Esophagus squamous epithelium (tissue), 5 donors: ENCODE measurements at regions not wholly inside any gene's neighbourhood (a gene's known extent, or its start where the extent isn't known, plus 50 kb on each side); places are given as distances from the start of the nearest gene placed in this dataset.

ENCODE experiments used
- DNase-seq: peaks from one replicate; lab custom pipeline; 2025; lab: John Stamatoyannopoulos, UW
- H3K27ac ChIP-seq, 4 donors: fragments of 200-600 bp; sonication (generic); one replicate each; pipeline ENCODE4 v1.5.1; 2016 to 2019; ENCODE audit warnings: mild to moderate bottlenecking in 1 of 4
- H3K27me3 ChIP-seq, 4 donors: fragments of 200-600 bp; sonication (generic); 1 replicate in 3 of 4; 2 replicates in 1 of 4; pipeline versions ENCODE4 v1.5.1 to v1.6.0; 2017 to 2021; ENCODE audit warnings: antibody characterized with exemption in 1 of 4
- H3K36me3 ChIP-seq, 3 donors: fragments of 200-600 bp; sonication (generic); one replicate each; pipeline ENCODE4 v1.5.1; 2016 to 2019
- H3K4me1 ChIP-seq, 3 donors: fragments of 200-600 bp; sonication (generic); one replicate each; pipeline ENCODE4 v1.5.1; 2017 to 2019
- H3K4me3 ChIP-seq, 4 donors: fragments of 200-600 bp; sonication (generic); 1 replicate in 3 of 4; 2 replicates in 1 of 4; pipeline ENCODE4 v1.5.1; 2016 to 2019; ENCODE audit warnings: mild to moderate bottlenecking in 2 of 4, moderate library complexity in 1 of 4
- H3K9me3 ChIP-seq, 3 donors: fragments of 200-600 bp; sonication (generic); one replicate each; pipeline ENCODE4 v1.5.1; 2016 to 2019
- CTCF ChIP-seq, 6 experiments: fragments of 450-650 bp in 4 of 6; fragments of 200-600 bp in 2 of 6; sonication (generic) in 2 of 6; IDR thresholded peaks; one replicate each; pipeline ENCODE4 v1.5.1; 2016 to 2019; ENCODE audit warnings: antibody characterized with exemption in 6 of 6, mild to moderate bottlenecking in 4 of 6, moderate library complexity in 4 of 6
- POLR2A ChIP-seq, 4 donors: fragments of 450-650 bp; IDR thresholded peaks; one replicate each; pipeline ENCODE4 v1.6.1; 2017; ENCODE audit warnings: antibody characterized with exemption in 4 of 4, mild to moderate bottlenecking in 4 of 4, moderate library complexity in 3 of 4
- WGBS, 2 donors: methylation state at CpG; one replicate each; pipeline ENCODE4 v1.1.5; 2018; 5-methylcytosine and 5-hydroxymethylcytosine counted together
- intact Hi-C: fragments of 100-400 bp; cut with DNase I; formaldehyde crosslinking; loops from one replicate; pipeline ENCODE4 v1.15.0; 2022
- donor health status: DM: yes; HTN: yes; CAD: no.

GRCh38 chr10:33111488-33112051 is 153.5 kb upstream of the ITGB1 start:
- intact Hi-C loops: no loop called here
- no peaks in the 10 kb centered on the region for H3K27me3 ChIP-seq
- H3K4me3 ChIP-seq: no peak overlapping the region
- TF ChIP-seq CTCF (IDR thresholded peaks at IDR 0.05) (no peak), POLR2A (IDR thresholded peaks at IDR 0.05) (no peak)
- DNase-seq: no peak
- no peaks in the 10 kb centered on the region for H3K9me3 ChIP-seq
- H3K36me3 ChIP-seq: no peaks in the 10 kb centered on the region
- peaks cover 0 to 10% (median 6%) of the 10 kb centered on the region in 3 donors for H3K4me1 ChIP-seq
- 72 to 85% methylated on average over 7 of the region's 7 CpGs for WGBS, 2 donors
- H3K27ac ChIP-seq: no peak overlapping the region

GRCh38 chr10:33109788-33110469 is 151.9 kb upstream of the ITGB1 start:
- no peaks in the 10 kb centered on the region for H3K9me3 ChIP-seq
- H3K27me3 ChIP-seq: no peaks in the 10 kb centered on the region
- no peak overlapping the region for H3K27ac ChIP-seq
- no peak overlapping the region for H3K4me3 ChIP-seq
- 79 to 84% methylated on average over 6 to 7 of the region's 7 CpGs for whole genome bisulfite sequencing, 2 donors
- intact Hi-C loops: no loop called here
- peaks cover 0 to 7% (median 6%) of the 10 kb centered on the region in 3 donors for H3K4me1 ChIP-seq
- TF ChIP-seq CTCF (IDR thresholded peaks at IDR 0.05) (no peak), POLR2A (IDR thresholded peaks at IDR 0.05) (no peak)
- DNase-seq: no peak
- no peaks in the 10 kb centered on the region for H3K36me3 ChIP-seq

- peaks cover 0 to 6% (median 1%) of the 10 kb centered on the region in 3 donors for H3K4me1 ChIP-seq
- WGBS, 2 donors: 63 to 67% methylated on average over 4 of the region's 4 CpGs
Observed at GRCh38 chr10:33109384-33109783, 151.4 kb upstream of the ITGB1 start.

GRCh38 chr10:33107953-33108352 is 149.9 kb upstream of the ITGB1 start:
- intact Hi-C loops: no loop called here
- WGBS, 2 donors: 83 to 92% methylated on average over 4 of the region's 4 CpGs
- DNase-seq: no peak
- H3K36me3 ChIP-seq: no peaks in the 10 kb centered on the region
- H3K27me3 ChIP-seq: no peaks in the 10 kb centered on the region
- peaks cover 0 to under 1% (median 0%) of the 10 kb centered on the region in 3 donors for H3K4me1 ChIP-seq
- H3K27ac ChIP-seq: no peak overlapping the region
- H3K4me3 ChIP-seq: no peak overlapping the region
- H3K9me3 ChIP-seq: no peaks in the 10 kb centered on the region
- TF ChIP-seq CTCF (IDR thresholded peaks at IDR 0.05): no peak
- no peak for TF ChIP-seq POLR2A (IDR thresholded peaks at IDR 0.05)

More at GRCh38 chr10:33109384-33109783, 151.4 kb upstream of the ITGB1 start:
- Histone ChIP-seq H3K4me3 (no peak overlapping the region), H3K9me3 (no peaks in the 10 kb centered on the region), H3K27me3 (no peaks in the 10 kb centered on the region), H3K27ac (no peak overlapping the region), H3K36me3 (no peaks in the 10 kb centered on the region)
- TF ChIP-seq CTCF (IDR thresholded peaks at IDR 0.05) (no peak), POLR2A (IDR thresholded peaks at IDR 0.05) (no peak)
- intact Hi-C loops: no loop called here
- DNase-seq: no peak

GRCh38 chr10:33106767-33107166 is 148.7 kb upstream of the ITGB1 start:
- no peaks in the 10 kb centered on the region for H3K27me3 ChIP-seq
- TF ChIP-seq POLR2A (IDR thresholded peaks at IDR 0.05) (no peak), CTCF (IDR thresholded peaks at IDR 0.05) (no peak)
- intact Hi-C loops: no loop called here
- WGBS, 2 donors: 83 to 85% methylated on average over 5 to 10 of the region's 10 CpGs
- no peak overlapping the region for H3K27ac ChIP-seq
- H3K9me3 ChIP-seq: no peaks in the 10 kb centered on the region
- no peaks in the 10 kb centered on the region for H3K4me1 ChIP-seq
- no peak overlapping the region for H3K4me3 ChIP-seq
- no peak for DNase-seq
- H3K36me3 ChIP-seq: no peaks in the 10 kb centered on the region
